GM12872 (cell line): ENCODE measurements at regions not wholly inside any gene's neighbourhood (a gene's known extent, or its start where the extent isn't known, plus 50 kb on each side); places are given as distances from the start of the nearest gene placed in this dataset.

Source experiments
- CTCF ChIP-seq: IDR thresholded peaks from 3 replicates; pipeline ENCODE4 v1.5.1; 2011; ENCODE audit warnings: low read depth, mild to moderate bottlenecking, low read length, moderate library complexity; ENCODE audit not compliant: insufficient read depth

GRCh38 chr2:116809109-116809508 is 1005.4 kb upstream of the DDX18 start:
- TF ChIP-seq CTCF: no peak

GRCh38 chr2:116810071-116810470 is 1004.4 kb upstream of the DDX18 start:
- TF ChIP-seq CTCF: no peak

- TF ChIP-seq CTCF: no peak
Measured at GRCh38 chr2:116810645-116811044, 1003.8 kb upstream of the DDX18 start.

GRCh38 chr2:116819355-116819754 is 995.1 kb upstream of the DDX18 start:
- peak; percentile 19; the same call in 1 of the 3 replicates for TF ChIP-seq CTCF

DNA sequence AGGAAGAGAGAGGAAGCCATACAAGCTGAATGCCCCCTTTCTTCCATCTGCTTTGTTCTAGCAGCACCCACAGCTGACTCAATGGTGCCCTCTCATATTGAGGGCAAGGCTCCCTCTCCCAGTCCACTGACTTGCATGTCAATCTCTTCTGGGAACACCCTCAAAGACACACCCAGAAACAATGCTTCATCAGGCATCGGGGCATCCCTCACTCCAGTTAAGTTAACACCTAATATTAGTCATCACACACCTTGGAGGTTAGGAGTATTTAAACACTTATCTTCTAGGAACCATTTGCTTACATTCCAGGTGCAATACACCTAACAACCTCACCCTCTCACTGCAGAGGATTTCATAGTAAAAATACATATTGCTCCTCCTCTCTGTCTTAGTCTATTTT is 993.5 kb upstream of the DDX18 start:
- TF ChIP-seq CTCF: no peak

GRCh38 chr2:116832148-116832547 is 982.3 kb upstream of the DDX18 start:
- TF ChIP-seq CTCF: no peak

- TF ChIP-seq CTCF: no peak
Measured at GRCh38 chr2:116833052-116833451, 981.4 kb upstream of the DDX18 start.

DNA sequence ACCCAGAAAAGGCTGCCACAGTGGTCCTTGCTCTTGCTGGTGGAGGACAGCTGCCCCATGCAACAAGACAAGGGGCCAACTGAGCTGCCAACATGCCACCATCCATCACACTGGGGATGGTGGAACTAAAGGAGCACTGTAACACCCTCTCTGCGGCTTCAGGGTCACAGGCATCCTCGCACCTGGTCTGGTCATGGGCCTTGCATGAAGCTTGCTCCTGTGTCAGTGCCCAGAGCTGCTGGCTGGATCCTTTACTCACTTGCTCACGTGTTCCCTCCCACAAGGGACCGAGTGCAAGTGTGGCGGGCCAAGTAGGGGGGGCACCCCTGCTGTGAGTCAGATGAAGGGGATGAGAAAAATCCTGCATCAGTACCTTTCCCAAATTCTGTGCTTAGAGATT is 972.3 kb upstream of the DDX18 start:
- TF ChIP-seq CTCF: no peak
